ENCODE measurements at regions not wholly inside any gene's neighbourhood (a gene's known extent, or its start where the extent isn't known, plus 50 kb on each side); places are given as distances from the start of the nearest gene placed in this dataset.

- H4K20me1 ChIP-seq (ENCODE audit: insufficient read depth, low read length): no peaks in the 10 kb centered on the region
- no peak overlapping the region for H3K27ac ChIP-seq (ENCODE audit: low read length)
- TF ChIP-seq EZH2phosphoT487 (IDR thresholded peaks at IDR 0.05; ENCODE audit: low read depth) (no peak), CTCF (IDR thresholded peaks at IDR 0.05; ENCODE audit: low read depth, low read length) (no peak)
- no peaks in the 10 kb centered on the region for H3K9me3 ChIP-seq (ENCODE audit: insufficient read depth, low read length)
- H3K9ac ChIP-seq (ENCODE audit: low read length): no peak overlapping the region
- no peaks in the 10 kb centered on the region for H3K79me2 ChIP-seq (ENCODE audit: low read length)
- H3K4me3 ChIP-seq (ENCODE audit: low read length): no peak overlapping the region
- H2AFZ ChIP-seq (ENCODE audit: low read depth, low read length): no peak overlapping the region
- H3K4me1 ChIP-seq (ENCODE audit: low read length): no peaks in the 10 kb centered on the region
- no peaks in the 10 kb centered on the region for H3K36me3 ChIP-seq (replicated peaks; ENCODE audit: low read depth, low read length)
- no peak overlapping the region for H3K4me2 ChIP-seq (ENCODE audit: low read length)
- H3K27me3 ChIP-seq (ENCODE audit: low read depth, low read length): no peaks in the 10 kb centered on the region
These were observed 495.7 kb downstream of the RAPGEF2 start for GRCh38 chr4:159598602-159599001.

DNA sequence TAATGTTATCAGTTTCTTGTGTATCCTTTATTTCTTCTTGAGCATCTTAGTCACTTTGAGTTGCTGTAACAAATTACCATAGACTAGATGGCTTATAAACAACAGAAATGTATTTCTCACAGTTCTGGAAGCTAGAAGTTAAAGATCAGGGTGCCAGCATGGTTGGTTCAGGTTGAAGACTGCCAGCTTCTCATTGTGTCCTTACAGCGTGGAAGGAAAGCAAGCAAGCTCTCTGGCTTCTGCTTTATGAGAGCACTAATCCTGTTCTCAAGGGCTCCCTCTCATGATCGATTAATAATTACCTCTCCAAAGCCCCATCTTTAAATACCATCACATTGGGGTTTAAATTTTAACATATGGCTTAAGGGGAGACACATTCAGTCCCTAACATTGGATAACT lies 497.2 kb downstream of the RAPGEF2 start:
- no peak overlapping the region for H3K27ac ChIP-seq (ENCODE audit: low read length)
- H3K4me2 ChIP-seq (ENCODE audit: low read length): no peak overlapping the region
- H3K27me3 ChIP-seq (ENCODE audit: low read depth, low read length): no peaks in the 10 kb centered on the region
- no peak for TF ChIP-seq EZH2phosphoT487 (IDR thresholded peaks at IDR 0.05; ENCODE audit: low read depth)
- TF ChIP-seq CTCF (IDR thresholded peaks at IDR 0.05; ENCODE audit: low read depth, low read length): no peak
- no peaks in the 10 kb centered on the region for H4K20me1 ChIP-seq (ENCODE audit: insufficient read depth, low read length)
- H3K79me2 ChIP-seq (ENCODE audit: low read length): no peaks in the 10 kb centered on the region
- no peak overlapping the region for H2AFZ ChIP-seq (ENCODE audit: low read depth, low read length)
- H3K9ac ChIP-seq (ENCODE audit: low read length): no peak overlapping the region
- H3K36me3 ChIP-seq (replicated peaks; ENCODE audit: low read depth, low read length): no peaks in the 10 kb centered on the region
- H3K4me1 ChIP-seq (ENCODE audit: low read length): no peaks in the 10 kb centered on the region
- H3K4me3 ChIP-seq (ENCODE audit: low read length): no peak overlapping the region
- H3K9me3 ChIP-seq (ENCODE audit: insufficient read depth, low read length): no peaks in the 10 kb centered on the region

- Histone ChIP-seq H3K9ac (ENCODE audit: low read length) (no peak overlapping the region), H3K27me3 (ENCODE audit: low read depth, low read length) (no peaks in the 10 kb centered on the region), H3K79me2 (ENCODE audit: low read length) (no peaks in the 10 kb centered on the region), H4K20me1 (ENCODE audit: insufficient read depth, low read length) (no peaks in the 10 kb centered on the region), H3K4me2 (ENCODE audit: low read length) (no peak overlapping the region), H3K27ac (ENCODE audit: low read length) (no peak overlapping the region), H3K4me3 (ENCODE audit: low read length) (no peak overlapping the region), H2AFZ (ENCODE audit: low read depth, low read length) (no peak overlapping the region), H3K36me3 (replicated peaks; ENCODE audit: low read depth, low read length) (no peaks in the 10 kb centered on the region), H3K4me1 (ENCODE audit: low read length) (no peaks in the 10 kb centered on the region), H3K9me3 (ENCODE audit: insufficient read depth, low read length) (no peaks in the 10 kb centered on the region)
- TF ChIP-seq CTCF (IDR thresholded peaks at IDR 0.05; ENCODE audit: low read depth, low read length) (no peak), EZH2phosphoT487 (IDR thresholded peaks at IDR 0.05; ENCODE audit: low read depth) (no peak)
These were observed 501.9 kb downstream of the RAPGEF2 start for GRCh38 chr4:159604781-159605180.

DNA sequence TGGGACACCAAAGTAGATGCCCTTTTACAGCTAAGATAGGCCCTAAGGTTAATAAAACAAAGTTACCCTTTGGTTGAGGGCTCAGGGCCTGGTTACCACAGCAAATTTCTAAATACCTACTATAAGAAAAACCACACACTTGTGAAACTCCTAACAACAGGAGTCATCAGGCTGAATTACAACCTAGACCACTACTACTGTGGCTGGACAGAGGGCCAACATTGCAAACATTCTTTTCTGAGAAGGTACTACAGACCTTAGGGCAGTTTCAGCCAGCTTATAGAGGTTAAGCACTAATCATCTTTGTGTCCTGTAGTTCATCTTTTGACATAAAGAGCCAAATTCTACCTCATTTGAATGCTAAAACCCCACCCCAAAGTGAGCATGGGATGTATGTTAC lies 504.0 kb downstream of the RAPGEF2 start:
- Histone ChIP-seq H3K27me3 (ENCODE audit: low read depth, low read length) (no peaks in the 10 kb centered on the region), H3K9me3 (ENCODE audit: insufficient read depth, low read length) (no peaks in the 10 kb centered on the region), H3K27ac (ENCODE audit: low read length) (no peak overlapping the region), H3K4me2 (ENCODE audit: low read length) (no peak overlapping the region), H3K79me2 (ENCODE audit: low read length) (no peaks in the 10 kb centered on the region), H3K4me3 (ENCODE audit: low read length) (no peak overlapping the region), H3K9ac (ENCODE audit: low read length) (no peak overlapping the region), H3K36me3 (replicated peaks; ENCODE audit: low read depth, low read length) (no peaks in the 10 kb centered on the region), H2AFZ (ENCODE audit: low read depth, low read length) (no peak overlapping the region), H3K4me1 (ENCODE audit: low read length) (no peaks in the 10 kb centered on the region), H4K20me1 (ENCODE audit: insufficient read depth, low read length) (no peaks in the 10 kb centered on the region)
- no peak for TF ChIP-seq EZH2phosphoT487 (IDR thresholded peaks at IDR 0.05; ENCODE audit: low read depth)
- no peak for TF ChIP-seq CTCF (IDR thresholded peaks at IDR 0.05; ENCODE audit: low read depth, low read length)

Data from OCI-LY3 (cell line).